ENCODE measurements at regions not wholly inside any gene's neighbourhood (a gene's known extent, or its start where the extent isn't known, plus 50 kb on each side); places are given as distances from the start of the nearest gene placed in this dataset.

- TF ChIP-seq ARNTL (CRISPR knock-in tag; IDR thresholded peaks at IDR 0.05; ENCODE audit: borderline replicate concordance, low read depth) (no peak), CSRNP3 (CRISPR knock-in tag; IDR thresholded peaks at IDR 0.05) (no peak), BACH2 (CRISPR knock-in tag; IDR thresholded peaks at IDR 0.05; ENCODE audit: borderline replicate concordance) (no peak), ZFP3 (CRISPR knock-in tag; IDR thresholded peaks at IDR 0.05) (no peak)
Measured at GRCh38 chr7:4606797-4607196, 75.3 kb upstream of the FOXK1 start.
